Neural progenitor cell (in vitro differentiated cells): ENCODE measurements at regions not wholly inside any gene's neighbourhood (a gene's known extent, or its start where the extent isn't known, plus 50 kb on each side); places are given as distances from the start of the nearest gene placed in this dataset.
A peak's percentile ranks its signal among the peaks of the same experiment; 100 is the strongest.

Experiments used
- DNase-seq: peaks from one replicate; pipeline ENCODE4 v3.0.0-alpha.2; 2016; ENCODE audit warnings: low spot score
- H2AFZ ChIP-seq: fragments of 200-600 bp; sonication (generic); replicated peaks from 2 replicates; pipeline ENCODE4 v1.6.1; 2016; ENCODE audit warnings: antibody characterized with exemption
- H3F3A ChIP-seq: fragments of 200-600 bp; sonication (generic); 2 replicates; pipeline ENCODE4 v1.6.1; 2016; ENCODE audit warnings: antibody characterized with exemption, low read depth
- H3K27ac ChIP-seq: fragments of 200-600 bp; sonication (generic); 2 replicates; pipeline ENCODE4 v1.5.1; 2016; ENCODE audit warnings: mild to moderate bottlenecking
- H3K27me3 ChIP-seq: fragments of 200-600 bp; sonication (generic); 2 replicates; pipeline ENCODE4 v1.6.1; 2016; ENCODE audit warnings: mild to moderate bottlenecking, moderate library complexity
- H3K36me3 ChIP-seq: fragments of 200-600 bp; sonication (generic); 2 replicates; pipeline ENCODE4 v1.5.1; 2016
- H3K4me1 ChIP-seq: fragments of 200-600 bp; sonication (generic); 2 replicates; pipeline ENCODE4 v1.6.1; 2016; ENCODE audit warnings: mixed run types
- H3K4me2 ChIP-seq: fragments of 200-600 bp; sonication (generic); 2 replicates; pipeline ENCODE4 v1.6.1; 2016
- H3K4me3 ChIP-seq: fragments of 200-600 bp; sonication (generic); 2 replicates; pipeline ENCODE4 v1.5.1; 2016
- H3K79me2 ChIP-seq: fragments of 200-600 bp; sonication (generic); 2 replicates; pipeline ENCODE4 v1.6.1; 2016; ENCODE audit warnings: low read depth
- H3K9ac ChIP-seq: fragments of 200-600 bp; sonication (generic); 2 replicates; pipeline ENCODE4 v1.6.1; 2016
- H3K9me3 ChIP-seq: fragments of 200-600 bp; sonication (generic); 2 replicates; pipeline ENCODE4 v1.5.1; 2016; ENCODE audit warnings: low read depth
- H4K20me1 ChIP-seq: fragments of 200-600 bp; sonication (generic); 2 replicates; pipeline ENCODE4 v1.6.1; 2016; ENCODE audit warnings: low read depth
- H3K27ac Mint-ChIP-seq: 3 replicates; pipeline ENCODE4 v1.8.0; 2021; ENCODE audit warnings: mixed read lengths
- H3K27me3 Mint-ChIP-seq: 2 replicates; pipeline ENCODE4 v1.8.0; 2022; ENCODE audit warnings: low read depth, mild to moderate bottlenecking, inconsistent platforms, moderate library complexity, mixed read lengths; ENCODE audit not compliant: insufficient read depth
- H3K36me3 Mint-ChIP-seq: 3 replicates; pipeline ENCODE4 v1.8.0; 2021; ENCODE audit warnings: mixed read lengths
- H3K4me1 Mint-ChIP-seq: 3 replicates; pipeline ENCODE4 v1.8.0; 2021; ENCODE audit warnings: mixed read lengths
- H3K4me3 Mint-ChIP-seq: 3 replicates; pipeline ENCODE4 v1.8.0; 2021; ENCODE audit warnings: mild to moderate bottlenecking, moderate library complexity, mixed read lengths
- H3K9me3 Mint-ChIP-seq: 3 replicates; pipeline ENCODE4 v1.8.0; 2020; ENCODE audit warnings: mixed read lengths
- CTCF ChIP-seq: fragments of 200-600 bp; sonication (generic); IDR thresholded peaks from 2 replicates; pipeline ENCODE4 v1.5.1; 2017; ENCODE audit warnings: antibody characterized with exemption, mild to moderate bottlenecking
- EZH2 ChIP-seq: fragments of 200-600 bp; sonication (generic); IDR thresholded peaks from 2 replicates; pipeline ENCODE4 v1.6.1; 2017; ENCODE audit warnings: antibody characterized with exemption, mild to moderate bottlenecking, moderate library complexity
- EZH2phosphoT487 ChIP-seq: fragments of 200-600 bp; sonication (generic); IDR thresholded peaks from 2 replicates; pipeline ENCODE4 v1.6.1; 2017; ENCODE audit warnings: antibody characterized with exemption

DNA sequence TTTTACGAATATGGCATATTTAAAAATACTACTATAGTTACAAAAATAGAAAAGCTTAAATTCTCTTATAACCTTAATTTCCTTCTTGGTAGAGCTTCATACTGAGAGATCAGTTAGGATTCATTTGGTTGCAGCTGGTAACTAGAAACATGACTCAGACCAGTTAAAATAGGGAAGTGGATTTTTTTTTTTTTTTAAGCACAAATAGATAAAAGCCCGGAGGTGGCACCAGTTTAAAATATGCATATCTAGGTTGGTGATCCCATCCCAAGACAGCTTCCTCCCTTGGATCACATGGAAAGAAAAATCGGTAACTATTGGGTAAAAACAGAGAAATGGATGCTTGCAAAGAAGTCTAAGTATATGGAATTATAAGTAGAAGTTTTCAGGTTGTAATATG lies 1634.3 kb downstream of the MAT2B start:
- Histone ChIP-seq H3K4me1 (peaks cover 71% of the 10 kb centered on the region), H2AFZ (no peak overlapping the region), H3K36me3 (no peaks in the 10 kb centered on the region), H3K4me3 (no peak overlapping the region), H3K9me3 (no peaks in the 10 kb centered on the region), H3K4me2 (peak overlapping the region; percentile 31), H3K79me2 (no peaks in the 10 kb centered on the region), H4K20me1 (no peaks in the 10 kb centered on the region), H3K27ac (no peak overlapping the region), H3K27me3 (no peaks in the 10 kb centered on the region), H3K9ac (no peak overlapping the region), H3F3A (peaks cover 19% of the 10 kb centered on the region)
- H3K27me3 Mint-ChIP-seq = no peaks in the 10 kb centered on the region
- no peak for DNase-seq
- no peak for TF ChIP-seq CTCF
- no peak for TF ChIP-seq EZH2
- no peak for TF ChIP-seq EZH2phosphoT487
- H3K36me3 Mint-ChIP-seq = no peaks in the 10 kb centered on the region
- H3K9me3 Mint-ChIP-seq = no peaks in the 10 kb centered on the region
- H3K27ac Mint-ChIP-seq = no peak overlapping the region
- H3K4me3 Mint-ChIP-seq = no peak overlapping the region
- H3K4me1 Mint-ChIP-seq = peaks cover 51% of the 10 kb centered on the region

GRCh38 chr5:165143741-165144140 lies 1638.3 kb downstream of the MAT2B start:
- H3K4me1 ChIP-seq = peaks cover 44% of the 10 kb centered on the region
- Mint-ChIP-seq H3K4me1 (peaks cover 32% of the 10 kb centered on the region), H3K4me3 (no peak overlapping the region), H3K9me3 (no peaks in the 10 kb centered on the region), H3K27ac (peak overlapping the region; percentile 6), H3K36me3 (no peaks in the 10 kb centered on the region), H3K27me3 (no peaks in the 10 kb centered on the region)
- no peaks in the 10 kb centered on the region for H4K20me1 ChIP-seq
- H2AFZ ChIP-seq = peak overlapping the region; percentile 92
- DNase-seq = no peak
- H3K36me3 ChIP-seq = no peaks in the 10 kb centered on the region
- no peak overlapping the region for H3K27ac ChIP-seq
- no peaks in the 10 kb centered on the region for H3K27me3 ChIP-seq
- no peaks in the 10 kb centered on the region for H3K9me3 ChIP-seq
- peak overlapping the region; percentile 11 for H3K4me2 ChIP-seq
- TF ChIP-seq CTCF = no peak
- no peak for TF ChIP-seq EZH2
- no peak for TF ChIP-seq EZH2phosphoT487
- H3K79me2 ChIP-seq = no peaks in the 10 kb centered on the region
- H3K9ac ChIP-seq = no peak overlapping the region
- H3F3A ChIP-seq = peaks cover 1% of the 10 kb centered on the region
- no peak overlapping the region for H3K4me3 ChIP-seq

- Histone ChIP-seq H3K9ac (no peak overlapping the region), H3K36me3 (no peaks in the 10 kb centered on the region), H2AFZ (no peak overlapping the region), H3F3A (no peaks in the 10 kb centered on the region), H3K27ac (no peak overlapping the region), H3K4me3 (no peak overlapping the region), H3K4me1 (peaks cover 27% of the 10 kb centered on the region), H3K9me3 (no peaks in the 10 kb centered on the region), H3K4me2 (no peak overlapping the region), H4K20me1 (no peaks in the 10 kb centered on the region), H3K79me2 (no peaks in the 10 kb centered on the region), H3K27me3 (no peaks in the 10 kb centered on the region)
- DNase-seq = peak; percentile 44
- no peak for TF ChIP-seq EZH2
- TF ChIP-seq CTCF = no peak
- no peak for TF ChIP-seq EZH2phosphoT487
- no peak overlapping the region for H3K4me3 Mint-ChIP-seq
- no peaks in the 10 kb centered on the region for H3K9me3 Mint-ChIP-seq
- no peaks in the 10 kb centered on the region for H3K27me3 Mint-ChIP-seq
- H3K36me3 Mint-ChIP-seq = no peaks in the 10 kb centered on the region
- H3K27ac Mint-ChIP-seq = no peak overlapping the region
- H3K4me1 Mint-ChIP-seq = peaks cover 18% of the 10 kb centered on the region
Observed at GRCh38 chr5:165149431-165149830, 1644.0 kb downstream of the MAT2B start.

- H3K27me3 Mint-ChIP-seq = no peaks in the 10 kb centered on the region
- H3K4me1 Mint-ChIP-seq = peaks cover 18% of the 10 kb centered on the region
- no peaks in the 10 kb centered on the region for H4K20me1 ChIP-seq
- no peaks in the 10 kb centered on the region for H3F3A ChIP-seq
- H3K27ac Mint-ChIP-seq = no peak overlapping the region
- no peaks in the 10 kb centered on the region for H3K9me3 ChIP-seq
- H3K36me3 ChIP-seq = no peaks in the 10 kb centered on the region
- no peak overlapping the region for H3K4me3 Mint-ChIP-seq
- H3K36me3 Mint-ChIP-seq = no peaks in the 10 kb centered on the region
- H3K4me1 ChIP-seq = peaks cover 27% of the 10 kb centered on the region
- H3K9ac ChIP-seq = no peak overlapping the region
- TF ChIP-seq EZH2phosphoT487 (no peak), CTCF (no peak)
- H3K79me2 ChIP-seq = no peaks in the 10 kb centered on the region
- H2AFZ ChIP-seq = no peak overlapping the region
- H3K4me3 ChIP-seq = no peak overlapping the region
- H3K9me3 Mint-ChIP-seq = no peaks in the 10 kb centered on the region
- no peaks in the 10 kb centered on the region for H3K27me3 ChIP-seq
- no peak overlapping the region for H3K27ac ChIP-seq
- DNase-seq = peak; percentile 26
- H3K4me2 ChIP-seq = no peak overlapping the region
Observed at GRCh38 chr5:165152058-165152457, 1646.6 kb downstream of the MAT2B start.
